GM21526 (cell line): ENCODE measurements at regions not wholly inside any gene's neighbourhood (a gene's known extent, or its start where the extent isn't known, plus 50 kb on each side); places are given as distances from the start of the nearest gene placed in this dataset.
"Not testable (repeated sequence)": the region's sequence is repeated elsewhere in the genome, so short reads cannot be mapped to it uniquely, and the experiment has no call there.

Source experiments
- ATAC-seq: cut with Tn5 transposase; IDR thresholded peaks from one replicate; pipeline ENCODE4 v1.9.1; 2021; ENCODE audit warnings: moderate library complexity; ENCODE audit not compliant: unreplicated experiment, low FRiP score

DNA sequence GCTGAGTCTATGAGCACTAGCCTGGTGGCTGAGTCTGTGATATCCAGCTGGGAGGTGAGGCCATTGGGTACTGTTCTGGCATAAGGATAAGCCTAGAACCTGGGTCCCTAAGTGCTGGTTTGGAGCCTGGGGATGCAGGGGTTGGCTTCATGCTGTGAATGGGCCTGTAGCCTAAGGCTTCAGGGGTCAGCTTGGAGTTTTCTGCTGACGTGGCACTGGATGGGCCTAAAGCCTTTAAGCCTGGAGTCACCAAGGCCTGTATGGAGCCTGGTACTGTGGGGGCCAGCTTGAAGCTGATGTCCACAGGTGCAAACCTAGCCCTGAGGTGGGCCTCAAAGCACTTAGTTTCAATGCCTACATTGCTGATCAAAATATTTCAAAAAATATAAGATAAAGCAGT lies 979.6 kb upstream of the POU3F4 start:
- no peak for ATAC-seq

DNA sequence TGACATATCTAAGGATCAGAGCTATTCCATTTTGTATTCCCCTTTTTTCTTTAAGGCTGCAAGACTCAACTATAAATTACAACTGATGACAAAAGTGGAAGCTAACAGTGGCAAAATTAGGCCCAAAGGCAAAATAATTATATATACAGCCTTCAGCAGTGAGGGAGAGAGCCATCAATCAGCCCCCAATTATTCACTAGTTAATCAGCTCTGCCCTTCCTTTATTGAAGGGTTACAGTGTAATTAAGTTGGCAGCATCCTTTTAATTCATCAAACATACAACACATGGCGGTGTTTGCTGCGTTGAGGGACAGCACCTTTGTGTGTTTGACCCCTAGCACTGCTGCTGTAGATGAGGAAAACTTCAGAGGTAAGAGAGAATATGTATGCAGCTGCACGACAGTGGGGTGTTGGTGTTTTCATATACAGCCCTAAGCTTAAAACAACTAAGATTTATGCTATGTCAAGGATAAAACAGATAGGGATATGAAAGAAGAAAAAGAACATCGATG lies 973.9 kb upstream of the POU3F4 start:
- ATAC-seq: no peak

DNA sequence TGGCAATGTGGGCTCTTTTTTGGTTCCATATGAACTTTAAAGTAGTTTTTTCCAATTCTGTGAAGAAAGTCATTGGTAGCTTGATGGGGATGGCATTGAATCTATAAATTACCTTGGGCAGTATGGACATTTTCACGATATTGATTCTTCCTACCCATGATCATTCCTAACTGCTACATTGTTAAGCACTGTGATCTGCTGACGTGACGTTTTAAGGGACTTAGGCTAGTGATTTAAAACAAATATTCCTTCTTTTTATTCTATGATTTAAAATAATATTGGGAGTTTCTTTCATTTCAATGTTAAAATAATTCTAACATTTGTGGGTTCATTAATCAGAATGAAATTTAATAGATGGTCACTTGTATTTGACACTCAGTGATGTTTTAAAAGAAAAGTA lies 970.9 kb upstream of the POU3F4 start:
- not testable (repeated sequence) for ATAC-seq

DNA sequence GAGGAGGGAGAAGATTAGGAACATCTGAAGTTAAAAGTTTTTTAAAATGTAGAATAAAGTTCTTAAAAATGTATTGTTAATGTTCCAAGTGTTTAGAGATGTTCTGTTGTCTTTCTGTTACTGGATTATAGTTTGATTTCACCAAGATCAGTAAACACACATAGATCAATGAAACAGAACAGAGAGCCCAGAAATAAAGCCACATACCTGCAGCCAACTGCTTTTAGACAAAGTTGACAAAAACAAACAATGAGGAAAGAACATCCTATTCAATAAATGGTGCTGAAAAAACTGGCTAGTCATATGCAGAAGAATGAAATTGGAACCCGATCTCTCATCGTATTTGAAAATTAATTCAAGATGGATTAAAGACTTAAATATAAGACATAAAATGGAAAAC lies 966.3 kb upstream of the POU3F4 start:
- no peak for ATAC-seq

DNA sequence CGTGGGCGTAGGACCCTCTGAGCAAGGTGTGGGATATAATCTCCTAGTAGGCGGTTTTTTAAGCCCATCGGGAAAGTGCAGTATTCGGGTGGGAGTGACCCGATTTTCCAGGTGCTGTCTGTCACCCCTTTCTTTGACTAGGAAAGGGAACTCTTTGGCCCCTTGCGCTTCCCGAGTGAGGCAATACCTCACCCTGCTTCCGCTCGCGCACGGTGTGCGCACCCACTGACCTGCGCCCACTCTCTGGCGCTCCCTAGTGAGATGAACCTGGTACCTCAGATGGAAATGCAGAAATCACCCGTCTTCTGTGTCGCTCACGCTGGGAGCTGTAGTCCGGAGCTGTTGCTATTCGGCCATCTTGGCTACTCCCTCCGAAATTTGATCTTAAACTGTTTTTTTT lies 955.9 kb upstream of the POU3F4 start:
- ATAC-seq: not testable (repeated sequence)

DNA sequence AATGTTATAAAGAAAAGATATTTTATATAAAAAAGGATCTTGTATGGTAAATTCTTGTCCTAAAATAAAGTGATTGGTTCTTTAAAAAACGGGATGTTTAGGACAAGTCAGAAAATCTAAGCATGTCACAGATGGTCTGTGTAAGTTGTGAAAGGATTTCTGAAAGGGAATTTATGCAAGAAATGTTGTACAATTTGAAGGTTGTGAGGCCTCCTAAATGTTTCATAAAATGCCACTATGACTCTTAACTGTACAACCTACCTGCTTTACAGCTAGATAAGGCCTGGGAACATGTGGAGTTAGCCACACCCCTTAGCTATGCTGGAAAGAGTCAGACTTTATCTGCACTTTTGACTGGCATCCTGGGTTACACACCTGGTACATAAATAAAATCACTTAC lies 951.5 kb upstream of the POU3F4 start:
- ATAC-seq: no peak

DNA sequence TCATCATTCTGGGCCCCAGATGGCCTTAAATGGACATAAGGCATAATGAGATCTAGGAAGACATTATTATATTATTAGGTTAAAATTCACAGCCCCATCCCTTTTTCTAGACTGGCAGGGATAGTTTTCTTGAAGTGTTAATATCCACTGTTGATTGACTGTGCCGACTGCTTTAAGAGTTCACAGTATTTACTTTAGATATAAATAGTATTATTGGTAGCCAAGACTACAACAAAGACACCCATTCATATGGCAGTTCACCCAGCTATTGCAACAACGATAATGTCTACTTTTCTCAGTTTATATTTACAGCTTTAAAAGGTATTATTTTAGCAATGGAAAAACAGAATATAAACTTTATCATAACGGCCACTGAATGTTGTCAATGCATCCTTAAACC lies 922.2 kb upstream of the POU3F4 start:
- no peak for ATAC-seq

DNA sequence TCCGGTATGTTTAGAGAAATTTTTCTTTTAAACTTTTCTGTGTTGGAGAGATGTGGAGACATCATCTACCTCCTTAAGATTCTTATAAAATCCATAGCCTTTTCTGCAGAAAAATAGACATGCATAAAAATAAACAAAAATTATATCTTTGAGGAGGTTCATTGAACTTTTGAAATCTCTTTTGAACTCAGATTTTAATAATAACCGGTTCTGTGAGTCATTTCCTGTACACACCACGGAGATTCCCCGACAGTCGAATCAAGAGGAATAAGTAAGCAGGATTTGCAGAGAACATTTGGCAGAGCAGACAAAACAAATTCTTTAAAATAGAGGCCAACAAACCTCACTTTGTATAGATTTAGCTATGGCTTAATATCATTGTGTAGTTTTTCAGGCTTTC lies 918.7 kb upstream of the POU3F4 start:
- ATAC-seq: no peak

DNA sequence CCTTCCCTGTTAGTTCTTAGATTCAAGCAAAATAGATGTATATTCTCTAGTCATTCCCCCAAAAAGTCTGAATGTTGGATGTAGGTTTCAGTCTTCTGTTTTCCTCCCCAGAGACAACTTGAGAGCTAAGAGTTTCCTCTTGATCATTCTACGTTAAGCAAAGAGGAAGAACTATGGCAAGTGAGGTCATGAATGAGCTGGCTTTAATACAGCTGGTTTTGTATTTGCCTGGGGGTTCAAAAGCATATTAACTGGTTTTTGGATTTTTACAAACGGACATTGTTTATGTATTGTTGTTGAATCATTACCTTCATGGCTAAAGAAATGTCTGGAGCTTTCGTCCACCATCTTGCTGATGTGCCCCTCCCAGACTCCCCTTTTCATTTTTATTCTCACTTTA lies 916.7 kb upstream of the POU3F4 start:
- no peak for ATAC-seq

DNA sequence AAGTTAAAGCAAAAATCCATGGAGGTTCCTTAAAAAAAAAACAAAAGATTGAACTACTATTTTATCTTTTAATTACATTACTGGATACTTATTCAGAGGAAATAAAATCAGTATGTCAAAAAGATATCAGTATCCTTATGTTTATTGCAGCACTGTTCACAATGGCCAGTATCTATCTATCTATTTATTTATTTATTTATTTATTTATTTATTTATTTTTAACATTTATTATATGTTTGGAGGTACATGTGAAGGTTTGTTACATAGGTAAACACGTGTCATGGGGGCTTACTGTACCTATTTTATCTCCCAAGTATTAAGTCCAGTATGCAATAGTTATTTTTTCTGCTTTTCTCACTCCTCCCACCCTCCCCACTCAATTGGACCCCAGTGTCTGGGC lies 881.1 kb upstream of the POU3F4 start:
- no peak for ATAC-seq

DNA sequence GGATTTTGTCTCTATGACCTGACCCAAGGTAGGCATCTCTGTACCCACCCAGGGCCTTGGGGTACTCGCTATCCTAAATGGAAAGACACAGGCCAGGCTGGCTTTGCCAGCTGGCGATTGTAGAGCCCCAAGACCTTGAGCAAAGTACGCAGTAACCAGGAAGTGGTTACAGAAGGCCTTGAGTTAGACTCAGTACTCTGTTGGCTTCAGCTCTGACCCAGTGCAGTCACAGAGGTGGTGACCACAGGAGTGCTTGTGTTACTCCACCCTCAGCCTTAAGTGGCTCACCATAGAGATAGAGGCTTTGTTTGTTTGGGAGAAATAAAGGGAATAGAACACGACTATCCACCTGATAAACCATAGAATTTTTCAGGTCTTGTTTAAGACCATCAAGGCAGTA lies 880.5 kb upstream of the POU3F4 start:
- ATAC-seq: no peak

DNA sequence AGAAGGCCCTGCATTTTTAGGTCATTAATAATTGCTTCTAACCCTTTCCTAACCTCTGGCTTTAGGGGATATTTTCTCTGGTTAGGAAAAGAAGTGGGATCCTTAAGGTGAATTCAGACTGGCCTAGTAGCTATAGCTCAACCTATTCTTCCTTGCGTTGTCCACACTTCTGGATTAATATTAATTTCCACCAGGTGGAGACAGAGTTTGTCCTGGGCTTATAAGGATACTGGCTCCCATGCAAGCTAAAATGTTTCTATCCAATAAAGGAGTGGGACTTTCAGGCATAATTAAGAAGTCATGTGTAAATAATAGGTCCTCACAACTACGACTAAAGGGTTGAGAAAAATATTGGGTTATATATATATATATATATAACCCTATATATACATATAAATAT lies 860.0 kb upstream of the POU3F4 start:
- no peak for ATAC-seq

DNA sequence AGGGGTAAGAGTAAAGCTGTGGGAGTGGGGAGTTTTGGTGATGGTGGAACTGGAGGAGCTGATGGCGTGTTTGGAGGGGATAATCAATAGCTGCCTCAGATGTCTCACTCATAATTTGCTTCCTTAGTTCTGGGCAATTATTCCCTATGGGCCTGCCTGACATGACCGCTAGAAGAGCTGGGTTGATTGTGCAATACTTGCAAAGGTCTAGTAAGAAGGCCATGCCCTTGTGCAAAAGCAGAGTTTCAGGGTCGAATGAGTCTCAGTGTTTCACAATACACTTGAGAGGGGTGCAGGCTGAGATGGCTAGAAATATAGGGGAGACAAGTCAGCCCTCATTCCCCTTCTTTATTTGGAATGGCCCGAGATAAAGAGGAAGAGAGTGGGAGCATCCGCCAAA lies 858.4 kb upstream of the POU3F4 start:
- ATAC-seq: no peak

DNA sequence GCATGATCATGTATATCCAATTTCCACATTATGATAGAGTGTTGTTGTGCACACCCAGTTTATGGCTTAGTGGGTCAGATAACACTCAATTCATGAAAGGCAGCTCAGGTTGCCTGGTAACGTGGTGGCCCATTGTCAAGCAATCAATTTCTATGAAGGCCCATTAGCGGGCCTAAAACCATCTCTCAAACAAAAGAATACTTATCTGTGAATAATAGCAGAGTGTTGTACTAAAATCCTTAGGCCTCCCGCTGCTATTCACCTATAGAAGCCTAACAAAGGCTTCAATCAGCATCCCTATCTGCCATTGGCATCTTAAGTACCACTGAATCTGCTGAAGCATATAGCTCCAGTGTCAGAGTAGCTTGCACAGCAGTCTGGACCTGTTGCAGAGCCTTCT lies 849.6 kb upstream of the POU3F4 start:
- no peak for ATAC-seq

DNA sequence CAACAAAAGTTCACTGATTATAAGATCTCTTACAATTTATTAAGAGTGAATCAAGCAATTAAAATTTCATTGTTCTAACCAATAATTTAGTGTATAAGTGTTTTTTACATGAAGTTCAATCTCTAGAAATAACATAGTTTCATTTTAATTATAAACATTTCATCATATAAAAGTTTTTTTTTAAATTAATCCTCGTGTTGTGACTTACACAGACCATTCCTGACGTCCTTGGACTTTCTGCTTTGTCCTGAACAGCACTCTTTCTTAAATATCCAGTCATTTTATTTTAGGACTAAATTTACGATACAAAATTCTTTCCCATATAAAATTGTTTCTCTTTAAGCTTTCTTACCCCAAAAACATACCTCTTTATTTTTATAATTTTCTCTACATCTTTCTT lies 841.7 kb upstream of the POU3F4 start:
- ATAC-seq: no peak

DNA sequence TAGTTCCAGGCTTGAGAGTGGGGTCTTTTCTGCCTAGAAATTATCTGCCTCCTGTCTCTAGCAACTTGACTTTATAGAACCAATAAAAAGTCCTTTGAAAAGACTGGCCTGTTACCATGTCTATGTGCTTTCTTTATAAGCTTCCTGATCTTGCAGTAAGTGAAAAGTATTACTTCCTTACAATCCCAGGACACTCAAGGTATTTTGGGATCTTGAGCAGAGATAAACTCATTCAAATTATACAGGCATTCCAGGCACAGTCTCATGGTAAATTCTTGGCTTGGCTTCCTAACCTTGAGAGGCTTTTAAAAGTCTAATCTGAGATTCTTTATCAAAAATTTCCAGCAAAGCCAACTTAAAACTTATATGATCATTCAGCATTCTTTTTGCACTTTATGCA lies 833.0 kb upstream of the POU3F4 start:
- ATAC-seq: no peak

DNA sequence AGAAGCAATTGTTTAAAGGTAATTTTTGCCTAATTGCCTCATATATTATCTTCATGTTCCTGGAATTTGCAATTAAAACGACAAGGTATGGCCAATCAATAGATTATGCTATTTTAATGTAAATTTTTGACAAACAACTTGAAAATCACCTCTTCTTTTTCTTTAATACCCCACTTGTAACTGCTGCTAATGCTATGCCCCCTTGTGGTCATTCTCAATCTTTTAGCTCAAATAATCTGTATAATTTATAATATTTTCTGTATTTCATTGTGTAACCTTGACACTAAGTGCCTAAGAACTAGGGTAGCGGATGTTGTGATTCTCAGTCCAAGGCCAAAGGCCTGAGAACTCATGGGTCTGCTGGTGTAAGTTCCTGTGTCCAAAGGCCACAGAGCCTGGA lies 831.7 kb upstream of the POU3F4 start:
- no peak for ATAC-seq

DNA sequence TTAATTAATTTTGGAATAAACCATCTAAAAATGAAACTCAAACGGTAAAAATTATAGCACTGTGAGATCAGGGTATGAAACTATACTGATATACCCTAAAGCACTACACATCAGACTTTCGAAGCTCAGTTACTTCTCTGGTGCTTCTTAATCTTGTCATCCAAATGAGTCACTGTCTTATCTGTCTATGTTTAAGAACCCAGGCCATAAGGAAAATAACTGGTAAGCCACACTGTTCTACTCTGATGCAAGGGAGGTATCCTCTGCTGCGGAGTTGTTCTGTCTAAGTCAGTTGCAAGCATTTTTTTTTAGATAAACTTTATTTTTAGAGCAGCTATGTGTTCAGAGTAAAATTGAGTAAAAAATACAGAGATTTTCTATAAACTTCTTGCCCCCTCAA lies 830.8 kb upstream of the POU3F4 start:
- no peak for ATAC-seq

DNA sequence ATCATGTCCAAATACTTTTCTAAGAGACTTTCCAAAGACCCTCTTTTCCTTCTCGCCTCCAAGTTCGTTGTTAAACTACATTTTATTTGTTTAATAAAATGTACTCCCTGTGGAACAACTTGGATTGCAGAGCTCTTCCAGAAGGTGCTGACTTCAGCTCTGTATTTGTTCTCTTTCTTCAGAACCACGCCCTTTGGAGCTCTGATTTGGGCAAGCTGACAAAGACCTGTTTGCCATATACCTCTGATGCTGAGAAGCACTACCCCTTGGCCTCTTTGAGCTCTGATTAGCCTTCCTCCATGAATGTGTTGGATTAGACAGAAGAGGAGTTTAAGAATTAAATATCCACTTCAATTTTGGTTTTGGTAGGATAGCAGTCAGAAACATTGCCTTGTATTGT lies 815.1 kb upstream of the POU3F4 start:
- no peak for ATAC-seq

DNA sequence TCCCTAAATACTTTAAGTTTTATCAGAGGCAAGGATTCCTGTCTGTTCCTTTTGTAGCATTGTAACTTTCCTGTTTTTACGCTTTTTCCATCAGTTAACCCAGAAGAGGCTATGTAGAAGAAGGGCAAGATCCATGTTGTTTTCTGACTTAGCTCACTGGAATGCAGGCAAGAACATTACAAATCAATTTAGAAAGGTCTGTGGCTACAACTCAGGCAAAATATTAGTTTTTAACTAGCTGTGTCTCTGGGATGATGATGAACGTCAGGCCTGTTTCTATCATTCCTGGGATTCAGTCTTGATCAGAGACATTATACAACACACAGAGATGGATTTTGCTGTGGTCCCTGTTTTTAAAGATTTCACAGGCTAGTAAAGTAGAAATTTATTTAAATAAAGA lies 813.0 kb upstream of the POU3F4 start:
- ATAC-seq: no peak

DNA sequence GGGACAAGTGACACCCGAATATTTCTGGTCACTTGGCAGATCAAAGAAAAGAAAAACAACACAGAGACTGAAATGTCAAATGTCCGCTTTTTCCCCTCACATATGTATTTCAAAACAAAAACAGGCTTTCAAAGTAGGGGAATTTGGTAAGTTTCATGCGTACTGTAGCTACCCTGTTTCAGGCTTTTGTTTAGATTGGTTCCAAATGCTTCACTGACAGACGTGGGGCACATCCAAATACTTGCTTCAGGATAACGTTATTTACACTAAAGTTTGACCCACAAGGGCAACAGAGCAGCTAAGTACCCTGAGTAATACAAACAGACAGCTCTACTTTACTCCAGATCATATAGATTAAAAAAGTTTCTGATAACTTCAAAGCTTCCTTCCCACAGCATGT lies 804.5 kb upstream of the POU3F4 start:
- no peak for ATAC-seq

DNA sequence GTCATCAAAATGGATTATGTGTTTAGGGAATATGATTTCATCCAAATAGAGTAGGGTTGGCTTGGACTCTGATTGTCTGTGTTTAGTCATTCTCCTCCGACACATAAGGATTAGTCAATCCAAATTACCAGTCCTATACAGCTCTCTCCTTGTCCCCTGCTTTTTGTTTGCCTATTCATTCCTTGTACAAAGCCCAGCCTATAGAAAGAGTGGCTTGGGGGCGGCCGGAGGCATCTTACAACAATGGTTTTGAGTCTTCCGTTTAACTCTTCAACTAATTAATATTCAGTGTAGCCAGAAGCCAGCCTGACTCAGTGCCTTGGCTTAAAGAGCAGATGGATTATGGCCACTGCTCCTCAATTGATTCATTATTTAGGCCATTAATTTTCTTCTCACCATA lies 796.6 kb upstream of the POU3F4 start:
- no peak for ATAC-seq

DNA sequence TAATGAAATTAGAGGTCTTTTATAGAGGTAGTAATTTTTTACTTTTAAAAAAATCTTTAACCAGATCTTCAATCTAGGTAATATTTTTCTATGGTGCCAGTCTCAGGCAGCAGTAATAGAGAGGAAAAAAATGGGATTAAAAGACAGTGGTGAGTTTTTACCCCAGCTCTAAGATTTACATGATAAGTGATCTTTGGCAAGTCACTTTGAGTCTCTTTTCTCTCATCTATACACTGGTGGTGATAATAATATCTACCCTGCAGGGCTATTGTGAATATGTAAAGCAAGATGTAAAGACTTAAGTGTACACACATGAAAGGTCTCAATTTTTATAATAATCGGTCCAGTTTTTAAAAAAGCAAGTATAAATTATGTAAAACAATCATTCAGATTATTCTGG lies 786.2 kb upstream of the POU3F4 start:
- no peak for ATAC-seq

DNA sequence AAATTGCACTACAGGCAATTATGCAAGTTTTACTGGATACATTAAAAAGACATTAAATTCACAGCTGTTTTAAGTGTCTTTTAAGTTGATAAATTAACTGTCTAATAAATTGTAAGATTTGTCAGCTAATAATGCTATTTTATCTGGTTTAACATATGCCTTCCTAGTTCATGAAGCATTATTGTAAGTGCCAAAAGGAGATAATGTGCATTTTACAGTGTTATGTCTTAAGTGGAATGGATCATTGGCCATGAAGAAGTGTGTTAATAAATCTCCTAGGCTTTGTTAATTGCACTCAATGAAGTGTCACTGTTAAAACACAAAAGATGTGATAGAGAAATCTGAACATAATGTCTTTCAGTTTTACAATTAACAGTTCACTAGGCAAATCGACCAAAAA lies 784.3 kb upstream of the POU3F4 start:
- no peak for ATAC-seq
